GM23338 (cell line): ENCODE measurements at regions not wholly inside any gene's neighbourhood (a gene's known extent, or its start where the extent isn't known, plus 50 kb on each side); places are given as distances from the start of the nearest gene placed in this dataset.

Source experiments
- ATAC-seq: fragments of 200-7000 bp; cut with Tn5 transposase; 3 replicates; pipeline ENCODE4 v1.9.1; 2020
- DNase-seq: peaks from one replicate; pipeline ENCODE4 v3.0.0-alpha.2; 2015; ENCODE audit warnings: low spot score
- H2AFZ ChIP-seq: fragments of 200-600 bp; sonication (generic); 2 replicates; pipeline ENCODE4 v1.8.0; 2016; ENCODE audit warnings: antibody characterized with exemption, mild to moderate bottlenecking, moderate library complexity
- H3F3A ChIP-seq: fragments of 200-600 bp; sonication (generic); replicated peaks from 2 replicates; pipeline ENCODE4 v1.8.0; 2017; ENCODE audit warnings: antibody characterized with exemption, mixed run types, low read depth
- H3K27ac ChIP-seq: fragments of 200-600 bp; sonication (generic); 2 replicates; pipeline ENCODE4 v1.6.1; 2016; ENCODE audit warnings: low read depth
- H3K27me3 ChIP-seq: fragments of 200-600 bp; sonication (generic); 2 replicates; pipeline ENCODE4 v1.8.0; 2016; ENCODE audit warnings: mild to moderate bottlenecking, mixed run types, moderate library complexity; ENCODE audit not compliant: insufficient read depth
- H3K36me3 ChIP-seq: fragments of 200-600 bp; sonication (generic); 2 replicates; pipeline ENCODE4 v1.8.0; 2016; ENCODE audit warnings: mild to moderate bottlenecking; ENCODE audit not compliant: insufficient read depth
- H3K4me1 ChIP-seq: fragments of 200-600 bp; sonication (generic); 2 replicates; pipeline ENCODE4 v1.8.0; 2016; ENCODE audit warnings: mild to moderate bottlenecking, moderate library complexity; ENCODE audit not compliant: insufficient read depth
- H3K4me2 ChIP-seq: fragments of 200-600 bp; sonication (generic); 2 replicates; pipeline ENCODE4 v1.7.1; 2017; ENCODE audit warnings: mixed run types
- H3K4me3 ChIP-seq: fragments of 200-600 bp; sonication (generic); 2 replicates; pipeline ENCODE4 v1.6.1; 2016; ENCODE audit warnings: mixed run types
- H3K79me2 ChIP-seq: fragments of 200-600 bp; sonication (generic); replicated peaks from 2 replicates; pipeline ENCODE4 v1.8.0; 2017; ENCODE audit warnings: mild to moderate bottlenecking; ENCODE audit not compliant: insufficient read depth
- H3K9me2 ChIP-seq: fragments of 200-600 bp; sonication (generic); 2 replicates; pipeline ENCODE4 v1.8.0; 2017; ENCODE audit not compliant: insufficient read depth
- H4K20me1 ChIP-seq: fragments of 200-600 bp; sonication (generic); replicated peaks from 2 replicates; pipeline ENCODE4 v1.8.0; 2017; ENCODE audit warnings: mild to moderate bottlenecking; ENCODE audit not compliant: insufficient read depth
- H3K27ac Mint-ChIP-seq: 2 replicates; pipeline ENCODE4 v1.8.0; 2020; ENCODE audit warnings: inconsistent platforms, mild to moderate bottlenecking, moderate library complexity, mixed read lengths
- H3K27me3 Mint-ChIP-seq: 3 replicates; pipeline ENCODE4 v1.8.0; 2022; ENCODE audit warnings: low read depth, mild to moderate bottlenecking, moderate library complexity, mixed read lengths, inconsistent platforms; ENCODE audit not compliant: insufficient read depth, poor library complexity
- H3K36me3 Mint-ChIP-seq: 3 replicates; pipeline ENCODE4 v1.8.0; 2021; ENCODE audit warnings: low read depth, mild to moderate bottlenecking, inconsistent platforms, moderate library complexity, mixed read lengths
- H3K4me1 Mint-ChIP-seq: 3 replicates; pipeline ENCODE4 v1.8.0; 2020; ENCODE audit warnings: mild to moderate bottlenecking, inconsistent platforms, mixed read lengths
- H3K4me3 Mint-ChIP-seq: 3 replicates; pipeline ENCODE4 v1.8.0; 2021; ENCODE audit warnings: moderate library complexity, mild to moderate bottlenecking, inconsistent platforms, mixed read lengths
- H3K9me3 Mint-ChIP-seq: 3 replicates; pipeline ENCODE4 v1.8.0; 2020; ENCODE audit warnings: moderate library complexity, mild to moderate bottlenecking, inconsistent platforms, mixed read lengths
- CREB1 ChIP-seq: fragments of 250-450 bp; sonication (Bioruptor Pico); IDR thresholded peaks from 2 replicates; pipeline ENCODE4 v1.5.0; 2020; ENCODE audit warnings: low read depth, mild to moderate bottlenecking, moderate library complexity
- EZH2 ChIP-seq: fragments of 200-600 bp; sonication (generic); IDR thresholded peaks from one replicate; pipeline ENCODE4 v1.8.0; 2017; ENCODE audit warnings: antibody characterized with exemption, mild to moderate bottlenecking, low read depth; ENCODE audit not compliant: unreplicated experiment
- EZH2phosphoT487 ChIP-seq: fragments of 200-600 bp; sonication (generic); IDR thresholded peaks from one replicate; pipeline ENCODE4 v1.8.1; 2018; ENCODE audit warnings: antibody characterized with exemption; ENCODE audit not compliant: unreplicated experiment
- JUNB ChIP-seq: IDR thresholded peaks from one replicate; pipeline ENCODE4 v1.6.1; 2016; ENCODE audit warnings: antibody characterized with exemption; ENCODE audit not compliant: unreplicated experiment
- NANOG ChIP-seq: IDR thresholded peaks from 2 replicates; pipeline ENCODE4 v1.6.1; 2016; ENCODE audit warnings: antibody characterized with exemption, borderline replicate concordance
- POLR2AphosphoS5 ChIP-seq: IDR thresholded peaks from 2 replicates; pipeline ENCODE4 v1.6.1; 2016; ENCODE audit warnings: antibody characterized with exemption, low read depth
- STAT1 ChIP-seq: IDR thresholded peaks from one replicate; pipeline ENCODE4 v1.6.1; 2016; ENCODE audit warnings: antibody characterized with exemption; ENCODE audit not compliant: unreplicated experiment
- ZNF114 ChIP-seq: fragments of 250-450 bp; sonication (Bioruptor Pico); IDR thresholded peaks from 2 replicates; pipeline ENCODE4 v1.5.0; 2020; ENCODE audit warnings: mild to moderate bottlenecking, moderate library complexity
- ZNF331 ChIP-seq: fragments of 250-450 bp; sonication (Bioruptor Pico); IDR thresholded peaks from 2 replicates; pipeline ENCODE4 v1.5.0; 2020; ENCODE audit warnings: low read depth, mild to moderate bottlenecking, moderate library complexity
- TF ChIP-seq, protein P1 (sequence below): IDR thresholded peaks from one replicate; pipeline ENCODE4 v1.6.1; 2018; ENCODE audit warnings: antibody characterized with exemption; ENCODE audit not compliant: unreplicated experiment
- TF ChIP-seq, protein P2 (sequence below): fragments of 250-450 bp; sonication (Bioruptor Pico); IDR thresholded peaks from 2 replicates; pipeline ENCODE4 v1.5.0; 2020; ENCODE audit warnings: mild to moderate bottlenecking, moderate library complexity
- TF ChIP-seq, protein P3 (sequence below): IDR thresholded peaks from 2 replicates; pipeline ENCODE4 v1.6.1; 2016; ENCODE audit warnings: antibody characterized with exemption
- TF ChIP-seq, protein P4 (sequence below), 2 experiments: fragments of 200-600 bp in 1 of 2; sonication (generic) in 1 of 2; conservative IDR thresholded peaks; 2 replicates each; pipeline versions ENCODE4 v1.5.1 to v1.6.1; 2016 to 2017; ENCODE audit warnings: antibody characterized with exemption in 2 of 2, low read depth in 2 of 2, mild to moderate bottlenecking in 2 of 2, moderate library complexity in 1 of 2

DNA sequence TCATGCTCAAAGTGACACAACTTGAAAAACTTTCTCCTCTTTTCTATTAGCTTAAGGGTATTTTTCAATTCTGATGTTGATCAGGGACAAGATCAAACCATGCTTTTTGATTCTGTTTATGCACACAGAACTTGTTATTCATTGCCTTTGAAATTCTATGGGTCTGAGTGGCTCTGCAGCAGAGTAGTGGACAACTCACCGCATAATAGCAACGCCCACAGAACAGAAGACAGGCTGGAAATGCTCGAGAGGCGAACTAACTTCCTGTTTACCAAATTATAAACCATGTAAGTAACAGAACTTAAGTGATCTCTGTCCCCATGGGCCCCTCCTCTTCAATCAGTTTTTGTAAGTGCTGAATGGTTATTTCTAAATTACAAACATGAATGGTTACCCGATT lies 131.2 kb downstream of the CBLN2 start:
- Histone ChIP-seq H3K9me2 (no peaks in the 10 kb centered on the region), H3K4me3 (no peak overlapping the region), H3K4me2 (no peak overlapping the region), H3F3A (no peaks in the 10 kb centered on the region), H3K27me3 (no peaks in the 10 kb centered on the region), H2AFZ (no peak overlapping the region), H3K36me3 (no peaks in the 10 kb centered on the region; the same call in none of the 2 replicates), H3K27ac (no peak overlapping the region), H3K79me2 (no peaks in the 10 kb centered on the region), H3K4me1 (no peaks in the 10 kb centered on the region), H4K20me1 (no peaks in the 10 kb centered on the region)
- H3K27me3 Mint-ChIP-seq, result no peaks in the 10 kb centered on the region
- peaks cover 19% of the 10 kb centered on the region; the same call in 1 of the 3 replicates for H3K36me3 Mint-ChIP-seq
- no peak overlapping the region for H3K4me3 Mint-ChIP-seq
- H3K27ac Mint-ChIP-seq, result no peak overlapping the region
- no peaks in the 10 kb centered on the region for H3K4me1 Mint-ChIP-seq
- ATAC-seq (no peak), DNase-seq (no peak)
- H3K9me3 Mint-ChIP-seq, result peaks cover 80% of the 10 kb centered on the region
- TF ChIP-seq, protein P1, sequence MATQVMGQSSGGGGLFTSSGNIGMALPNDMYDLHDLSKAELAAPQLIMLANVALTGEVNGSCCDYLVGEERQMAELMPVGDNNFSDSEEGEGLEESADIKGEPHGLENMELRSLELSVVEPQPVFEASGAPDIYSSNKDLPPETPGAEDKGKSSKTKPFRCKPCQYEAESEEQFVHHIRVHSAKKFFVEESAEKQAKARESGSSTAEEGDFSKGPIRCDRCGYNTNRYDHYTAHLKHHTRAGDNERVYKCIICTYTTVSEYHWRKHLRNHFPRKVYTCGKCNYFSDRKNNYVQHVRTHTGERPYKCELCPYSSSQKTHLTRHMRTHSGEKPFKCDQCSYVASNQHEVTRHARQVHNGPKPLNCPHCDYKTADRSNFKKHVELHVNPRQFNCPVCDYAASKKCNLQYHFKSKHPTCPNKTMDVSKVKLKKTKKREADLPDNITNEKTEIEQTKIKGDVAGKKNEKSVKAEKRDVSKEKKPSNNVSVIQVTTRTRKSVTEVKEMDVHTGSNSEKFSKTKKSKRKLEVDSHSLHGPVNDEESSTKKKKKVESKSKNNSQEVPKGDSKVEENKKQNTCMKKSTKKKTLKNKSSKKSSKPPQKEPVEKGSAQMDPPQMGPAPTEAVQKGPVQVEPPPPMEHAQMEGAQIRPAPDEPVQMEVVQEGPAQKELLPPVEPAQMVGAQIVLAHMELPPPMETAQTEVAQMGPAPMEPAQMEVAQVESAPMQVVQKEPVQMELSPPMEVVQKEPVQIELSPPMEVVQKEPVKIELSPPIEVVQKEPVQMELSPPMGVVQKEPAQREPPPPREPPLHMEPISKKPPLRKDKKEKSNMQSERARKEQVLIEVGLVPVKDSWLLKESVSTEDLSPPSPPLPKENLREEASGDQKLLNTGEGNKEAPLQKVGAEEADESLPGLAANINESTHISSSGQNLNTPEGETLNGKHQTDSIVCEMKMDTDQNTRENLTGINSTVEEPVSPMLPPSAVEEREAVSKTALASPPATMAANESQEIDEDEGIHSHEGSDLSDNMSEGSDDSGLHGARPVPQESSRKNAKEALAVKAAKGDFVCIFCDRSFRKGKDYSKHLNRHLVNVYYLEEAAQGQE, result no peak
- TF ChIP-seq EZH2phosphoT487 (no peak), ZNF331 (CRISPR knock-in tag) (no peak), NANOG (no peak), POLR2AphosphoS5 (no peak), ZNF114 (CRISPR knock-in tag) (no peak), CREB1 (CRISPR knock-in tag) (no peak), EZH2 (no peak), JUNB (no peak), STAT1 (no peak)
- TF ChIP-seq, protein P2, sequence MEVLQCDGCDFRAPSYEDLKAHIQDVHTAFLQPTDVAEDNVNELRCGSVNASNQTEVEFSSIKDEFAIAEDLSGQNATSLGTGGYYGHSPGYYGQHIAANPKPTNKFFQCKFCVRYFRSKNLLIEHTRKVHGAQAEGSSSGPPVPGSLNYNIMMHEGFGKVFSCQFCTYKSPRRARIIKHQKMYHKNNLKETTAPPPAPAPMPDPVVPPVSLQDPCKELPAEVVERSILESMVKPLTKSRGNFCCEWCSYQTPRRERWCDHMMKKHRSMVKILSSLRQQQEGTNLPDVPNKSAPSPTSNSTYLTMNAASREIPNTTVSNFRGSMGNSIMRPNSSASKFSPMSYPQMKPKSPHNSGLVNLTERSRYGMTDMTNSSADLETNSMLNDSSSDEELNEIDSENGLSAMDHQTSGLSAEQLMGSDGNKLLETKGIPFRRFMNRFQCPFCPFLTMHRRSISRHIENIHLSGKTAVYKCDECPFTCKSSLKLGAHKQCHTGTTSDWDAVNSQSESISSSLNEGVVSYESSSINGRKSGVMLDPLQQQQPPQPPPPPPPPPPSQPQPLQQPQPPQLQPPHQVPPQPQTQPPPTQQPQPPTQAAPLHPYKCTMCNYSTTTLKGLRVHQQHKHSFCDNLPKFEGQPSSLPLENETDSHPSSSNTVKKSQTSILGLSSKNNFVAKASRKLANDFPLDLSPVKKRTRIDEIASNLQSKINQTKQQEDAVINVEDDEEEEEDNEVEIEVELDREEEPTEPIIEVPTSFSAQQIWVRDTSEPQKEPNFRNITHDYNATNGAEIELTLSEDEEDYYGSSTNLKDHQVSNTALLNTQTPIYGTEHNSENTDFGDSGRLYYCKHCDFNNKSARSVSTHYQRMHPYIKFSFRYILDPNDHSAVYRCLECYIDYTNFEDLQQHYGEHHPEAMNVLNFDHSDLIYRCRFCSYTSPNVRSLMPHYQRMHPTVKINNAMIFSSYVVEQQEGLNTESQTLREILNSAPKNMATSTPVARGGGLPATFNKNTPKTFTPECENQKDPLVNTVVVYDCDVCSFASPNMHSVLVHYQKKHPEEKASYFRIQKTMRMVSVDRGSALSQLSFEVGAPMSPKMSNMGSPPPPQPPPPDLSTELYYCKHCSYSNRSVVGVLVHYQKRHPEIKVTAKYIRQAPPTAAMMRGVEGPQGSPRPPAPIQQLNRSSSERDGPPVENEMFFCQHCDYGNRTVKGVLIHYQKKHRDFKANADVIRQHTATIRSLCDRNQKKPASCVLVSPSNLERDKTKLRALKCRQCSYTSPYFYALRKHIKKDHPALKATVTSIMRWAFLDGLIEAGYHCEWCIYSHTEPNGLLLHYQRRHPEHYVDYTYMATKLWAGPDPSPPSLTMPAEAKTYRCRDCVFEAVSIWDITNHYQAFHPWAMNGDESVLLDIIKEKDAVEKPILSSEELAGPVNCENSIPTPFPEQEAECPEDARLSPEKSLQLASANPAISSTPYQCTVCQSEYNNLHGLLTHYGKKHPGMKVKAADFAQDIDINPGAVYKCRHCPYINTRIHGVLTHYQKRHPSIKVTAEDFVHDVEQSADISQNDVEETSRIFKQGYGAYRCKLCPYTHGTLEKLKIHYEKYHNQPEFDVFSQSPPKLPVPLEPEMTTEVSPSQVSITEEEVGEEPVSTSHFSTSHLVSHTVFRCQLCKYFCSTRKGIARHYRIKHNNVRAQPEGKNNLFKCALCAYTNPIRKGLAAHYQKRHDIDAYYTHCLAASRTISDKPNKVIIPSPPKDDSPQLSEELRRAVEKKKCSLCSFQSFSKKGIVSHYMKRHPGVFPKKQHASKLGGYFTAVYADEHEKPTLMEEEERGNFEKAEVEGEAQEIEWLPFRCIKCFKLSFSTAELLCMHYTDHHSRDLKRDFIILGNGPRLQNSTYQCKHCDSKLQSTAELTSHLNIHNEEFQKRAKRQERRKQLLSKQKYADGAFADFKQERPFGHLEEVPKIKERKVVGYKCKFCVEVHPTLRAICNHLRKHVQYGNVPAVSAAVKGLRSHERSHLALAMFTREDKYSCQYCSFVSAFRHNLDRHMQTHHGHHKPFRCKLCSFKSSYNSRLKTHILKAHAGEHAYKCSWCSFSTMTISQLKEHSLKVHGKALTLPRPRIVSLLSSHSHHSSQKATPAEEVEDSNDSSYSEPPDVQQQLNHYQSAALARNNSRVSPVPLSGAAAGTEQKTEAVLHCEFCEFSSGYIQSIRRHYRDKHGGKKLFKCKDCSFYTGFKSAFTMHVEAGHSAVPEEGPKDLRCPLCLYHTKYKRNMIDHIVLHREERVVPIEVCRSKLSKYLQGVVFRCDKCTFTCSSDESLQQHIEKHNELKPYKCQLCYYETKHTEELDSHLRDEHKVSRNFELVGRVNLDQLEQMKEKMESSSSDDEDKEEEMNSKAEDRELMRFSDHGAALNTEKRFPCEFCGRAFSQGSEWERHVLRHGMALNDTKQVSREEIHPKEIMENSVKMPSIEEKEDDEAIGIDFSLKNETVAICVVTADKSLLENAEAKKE (CRISPR knock-in tag), result no peak
- TF ChIP-seq, protein P3, sequence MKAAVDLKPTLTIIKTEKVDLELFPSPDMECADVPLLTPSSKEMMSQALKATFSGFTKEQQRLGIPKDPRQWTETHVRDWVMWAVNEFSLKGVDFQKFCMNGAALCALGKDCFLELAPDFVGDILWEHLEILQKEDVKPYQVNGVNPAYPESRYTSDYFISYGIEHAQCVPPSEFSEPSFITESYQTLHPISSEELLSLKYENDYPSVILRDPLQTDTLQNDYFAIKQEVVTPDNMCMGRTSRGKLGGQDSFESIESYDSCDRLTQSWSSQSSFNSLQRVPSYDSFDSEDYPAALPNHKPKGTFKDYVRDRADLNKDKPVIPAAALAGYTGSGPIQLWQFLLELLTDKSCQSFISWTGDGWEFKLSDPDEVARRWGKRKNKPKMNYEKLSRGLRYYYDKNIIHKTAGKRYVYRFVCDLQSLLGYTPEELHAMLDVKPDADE, result no peak
- TF ChIP-seq, protein P4, sequence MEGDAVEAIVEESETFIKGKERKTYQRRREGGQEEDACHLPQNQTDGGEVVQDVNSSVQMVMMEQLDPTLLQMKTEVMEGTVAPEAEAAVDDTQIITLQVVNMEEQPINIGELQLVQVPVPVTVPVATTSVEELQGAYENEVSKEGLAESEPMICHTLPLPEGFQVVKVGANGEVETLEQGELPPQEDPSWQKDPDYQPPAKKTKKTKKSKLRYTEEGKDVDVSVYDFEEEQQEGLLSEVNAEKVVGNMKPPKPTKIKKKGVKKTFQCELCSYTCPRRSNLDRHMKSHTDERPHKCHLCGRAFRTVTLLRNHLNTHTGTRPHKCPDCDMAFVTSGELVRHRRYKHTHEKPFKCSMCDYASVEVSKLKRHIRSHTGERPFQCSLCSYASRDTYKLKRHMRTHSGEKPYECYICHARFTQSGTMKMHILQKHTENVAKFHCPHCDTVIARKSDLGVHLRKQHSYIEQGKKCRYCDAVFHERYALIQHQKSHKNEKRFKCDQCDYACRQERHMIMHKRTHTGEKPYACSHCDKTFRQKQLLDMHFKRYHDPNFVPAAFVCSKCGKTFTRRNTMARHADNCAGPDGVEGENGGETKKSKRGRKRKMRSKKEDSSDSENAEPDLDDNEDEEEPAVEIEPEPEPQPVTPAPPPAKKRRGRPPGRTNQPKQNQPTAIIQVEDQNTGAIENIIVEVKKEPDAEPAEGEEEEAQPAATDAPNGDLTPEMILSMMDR (conservative IDR thresholded peaks at IDR 0.05; ENCODE audit: low read depth in 2 of 2), result no peak
